ENCODE measurements at regions not wholly inside any gene's neighbourhood (a gene's known extent, or its start where the extent isn't known, plus 50 kb on each side); places are given as distances from the start of the nearest gene placed in this dataset.

DNA sequence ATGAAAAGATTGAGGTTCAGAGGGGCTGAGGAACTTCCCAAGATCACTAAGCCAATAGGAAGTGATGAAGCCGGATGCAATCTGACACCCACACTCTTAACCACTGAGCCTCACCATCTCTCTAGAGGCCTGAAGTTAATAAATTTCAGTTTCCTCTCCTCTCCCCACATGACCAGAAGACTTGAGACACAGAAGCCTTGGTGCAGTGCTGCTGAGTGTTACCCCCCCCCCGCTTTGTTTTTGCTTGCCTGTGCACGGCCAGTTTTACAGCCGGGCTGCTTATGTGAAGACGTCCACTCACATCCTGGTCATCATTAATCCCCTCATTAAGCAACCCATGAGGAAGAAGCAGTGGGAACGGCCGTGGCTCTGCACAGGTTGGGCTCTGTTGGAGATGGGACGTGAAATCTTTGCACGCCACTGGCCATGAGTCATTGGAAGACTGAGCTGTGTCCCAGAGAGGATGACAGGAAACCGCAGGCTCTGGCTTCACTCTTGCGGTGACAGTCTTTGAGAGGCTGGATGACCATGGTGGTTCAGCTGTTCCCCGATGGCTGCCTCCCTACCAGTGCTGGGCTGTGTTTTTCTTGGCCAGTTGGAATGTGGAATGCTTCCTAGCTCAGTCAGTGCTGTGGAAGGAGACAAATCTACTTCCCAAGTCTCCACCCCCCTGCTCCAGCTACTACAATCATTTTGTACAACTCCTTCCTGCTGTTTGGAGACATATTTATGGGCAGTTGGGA is 232.6 kb upstream of the LRTM1 start:
- Mint-ChIP-seq H3K36me3 (no peaks in the 10 kb centered on the region), H3K4me3 (no peak overlapping the region)

DNA sequence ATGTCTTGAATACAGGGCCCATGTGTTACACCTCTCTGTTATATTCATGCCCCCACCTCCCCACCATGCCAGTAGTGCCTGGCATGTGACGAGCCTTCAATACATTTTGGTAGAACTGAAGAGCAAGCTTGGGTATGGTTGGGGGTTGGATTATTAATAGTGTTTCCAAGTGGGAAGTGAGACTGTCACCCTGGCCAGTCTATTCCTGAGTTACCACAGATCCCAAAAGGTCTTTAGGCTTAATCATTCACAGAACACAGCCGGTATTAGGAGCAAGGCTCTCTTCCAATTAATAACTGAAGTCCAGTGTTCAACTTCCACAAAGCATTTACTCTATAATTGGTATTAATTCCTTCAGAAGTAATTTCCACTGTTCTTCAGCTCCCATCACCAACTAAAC is 231.9 kb upstream of the LRTM1 start:
- TF ChIP-seq, protein P1, sequence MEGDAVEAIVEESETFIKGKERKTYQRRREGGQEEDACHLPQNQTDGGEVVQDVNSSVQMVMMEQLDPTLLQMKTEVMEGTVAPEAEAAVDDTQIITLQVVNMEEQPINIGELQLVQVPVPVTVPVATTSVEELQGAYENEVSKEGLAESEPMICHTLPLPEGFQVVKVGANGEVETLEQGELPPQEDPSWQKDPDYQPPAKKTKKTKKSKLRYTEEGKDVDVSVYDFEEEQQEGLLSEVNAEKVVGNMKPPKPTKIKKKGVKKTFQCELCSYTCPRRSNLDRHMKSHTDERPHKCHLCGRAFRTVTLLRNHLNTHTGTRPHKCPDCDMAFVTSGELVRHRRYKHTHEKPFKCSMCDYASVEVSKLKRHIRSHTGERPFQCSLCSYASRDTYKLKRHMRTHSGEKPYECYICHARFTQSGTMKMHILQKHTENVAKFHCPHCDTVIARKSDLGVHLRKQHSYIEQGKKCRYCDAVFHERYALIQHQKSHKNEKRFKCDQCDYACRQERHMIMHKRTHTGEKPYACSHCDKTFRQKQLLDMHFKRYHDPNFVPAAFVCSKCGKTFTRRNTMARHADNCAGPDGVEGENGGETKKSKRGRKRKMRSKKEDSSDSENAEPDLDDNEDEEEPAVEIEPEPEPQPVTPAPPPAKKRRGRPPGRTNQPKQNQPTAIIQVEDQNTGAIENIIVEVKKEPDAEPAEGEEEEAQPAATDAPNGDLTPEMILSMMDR (IDR thresholded peaks at IDR 0.05; ENCODE audit: unreplicated experiment): no peak
- DNase-seq (ENCODE audit: low spot score in 2 of 2, unreplicated experiment in 2 of 2): no peak
- Mint-ChIP-seq H3K9me3 (no peaks in the 10 kb centered on the region), H3K4me1 (peaks cover 12% of the 10 kb centered on the region), H3K27ac (no peak overlapping the region), H3K27me3 (ENCODE audit: low read depth) (no peaks in the 10 kb centered on the region), H3K4me3 (no peak overlapping the region), H3K36me3 (no peaks in the 10 kb centered on the region)

More for the DNA sequence above, 232.6 kb upstream of the LRTM1 start:
- DNase-seq (ENCODE audit: low spot score in 2 of 2, unreplicated experiment in 2 of 2): no peak
- TF ChIP-seq, protein P1 (IDR thresholded peaks at IDR 0.05; ENCODE audit: unreplicated experiment): no peak
- Mint-ChIP-seq H3K4me1 (peaks cover 12% of the 10 kb centered on the region), H3K9me3 (no peaks in the 10 kb centered on the region), H3K27me3 (ENCODE audit: low read depth) (no peaks in the 10 kb centered on the region), H3K27ac (peak overlapping the region; percentile 36)

DNA sequence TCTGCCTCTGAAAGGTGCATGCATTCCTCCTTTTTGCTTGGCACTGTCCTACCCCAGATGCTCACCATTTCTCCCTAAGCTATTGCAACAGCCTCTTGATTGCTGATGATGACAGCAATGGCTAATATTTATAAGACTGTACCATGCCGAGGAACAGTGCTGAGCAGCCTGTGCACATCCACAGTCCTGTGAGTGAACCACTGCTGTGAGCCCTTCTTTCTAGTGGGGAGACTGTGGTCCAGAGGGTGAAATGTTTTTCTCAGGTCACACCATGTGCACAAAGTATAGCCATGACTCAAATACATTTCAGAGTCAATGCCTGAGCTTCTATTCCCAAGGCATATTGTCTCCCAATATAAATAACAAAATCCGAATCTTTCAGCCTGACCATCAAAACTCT is 231.2 kb upstream of the LRTM1 start:
- Mint-ChIP-seq H3K4me3 (no peak overlapping the region), H3K4me1 (peaks cover 12% of the 10 kb centered on the region), H3K36me3 (no peaks in the 10 kb centered on the region), H3K9me3 (no peaks in the 10 kb centered on the region), H3K27me3 (ENCODE audit: low read depth) (no peaks in the 10 kb centered on the region), H3K27ac (no peak overlapping the region)
- TF ChIP-seq, protein P1 (IDR thresholded peaks at IDR 0.05; ENCODE audit: unreplicated experiment): no peak
- DNase-seq (ENCODE audit: low spot score in 2 of 2, unreplicated experiment in 2 of 2): no peak

DNA sequence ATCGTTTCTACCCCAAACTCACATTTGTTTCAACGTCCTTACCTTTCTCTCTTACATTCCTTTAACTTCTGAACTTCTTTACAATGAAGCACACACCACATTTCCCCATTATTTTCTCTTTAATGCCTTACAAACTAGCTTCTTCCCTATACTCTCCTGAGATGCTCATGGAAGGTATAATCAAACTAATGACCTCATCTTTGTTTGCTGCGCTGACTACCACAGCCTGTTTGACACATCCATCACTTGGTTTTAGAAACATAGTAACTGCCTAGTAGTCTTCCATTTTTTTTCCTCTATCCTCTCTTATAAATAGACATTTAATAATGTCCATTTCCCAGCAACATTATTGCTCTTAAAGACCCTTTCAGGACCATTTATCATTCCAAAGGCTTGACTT is 230.5 kb upstream of the LRTM1 start:
- TF ChIP-seq, protein P1 (IDR thresholded peaks at IDR 0.05; ENCODE audit: unreplicated experiment): no peak
- no peaks in the 10 kb centered on the region for H3K9me3 Mint-ChIP-seq
- no peaks in the 10 kb centered on the region for H3K36me3 Mint-ChIP-seq
- no peaks in the 10 kb centered on the region for H3K27me3 Mint-ChIP-seq (ENCODE audit: low read depth)
- no peak overlapping the region for H3K4me3 Mint-ChIP-seq
- H3K4me1 Mint-ChIP-seq: peaks cover 12% of the 10 kb centered on the region
- DNase-seq (ENCODE audit: low spot score in 2 of 2, unreplicated experiment in 2 of 2): no peak
- no peak overlapping the region for H3K27ac Mint-ChIP-seq

DNA sequence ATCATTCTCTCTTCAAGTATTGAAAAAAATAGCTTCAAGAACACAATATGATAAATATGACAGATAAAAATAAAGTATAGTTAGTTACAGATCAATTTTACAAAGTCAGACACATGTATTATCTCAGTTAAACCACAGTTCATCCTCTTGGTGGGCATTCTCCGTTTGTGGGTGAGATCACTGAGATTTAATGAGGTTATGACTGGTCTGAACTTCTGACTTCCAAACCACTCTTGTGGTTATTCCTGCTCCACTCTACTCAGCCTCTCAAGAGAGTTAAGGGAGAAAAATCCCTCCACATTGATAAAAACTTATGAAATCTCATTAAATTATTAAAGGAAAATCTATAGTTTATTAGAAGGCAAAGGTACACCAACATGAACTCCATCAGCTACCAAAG is 229.9 kb upstream of the LRTM1 start:
- H3K27me3 Mint-ChIP-seq (ENCODE audit: low read depth): no peaks in the 10 kb centered on the region
- H3K27ac Mint-ChIP-seq: no peak overlapping the region
- DNase-seq (ENCODE audit: low spot score in 2 of 2, unreplicated experiment in 2 of 2): no peak
- no peak overlapping the region for H3K4me3 Mint-ChIP-seq
- H3K4me1 Mint-ChIP-seq: peaks cover 12% of the 10 kb centered on the region
- TF ChIP-seq, protein P1 (IDR thresholded peaks at IDR 0.05; ENCODE audit: unreplicated experiment): no peak
- H3K9me3 Mint-ChIP-seq: no peaks in the 10 kb centered on the region
- no peaks in the 10 kb centered on the region for H3K36me3 Mint-ChIP-seq

Data from mesothelial cell of epicardium (in vitro differentiated cells).